ENCODE measurements at regions not wholly inside any gene's neighbourhood (a gene's known extent, or its start where the extent isn't known, plus 50 kb on each side); places are given as distances from the start of the nearest gene placed in this dataset.

DNA sequence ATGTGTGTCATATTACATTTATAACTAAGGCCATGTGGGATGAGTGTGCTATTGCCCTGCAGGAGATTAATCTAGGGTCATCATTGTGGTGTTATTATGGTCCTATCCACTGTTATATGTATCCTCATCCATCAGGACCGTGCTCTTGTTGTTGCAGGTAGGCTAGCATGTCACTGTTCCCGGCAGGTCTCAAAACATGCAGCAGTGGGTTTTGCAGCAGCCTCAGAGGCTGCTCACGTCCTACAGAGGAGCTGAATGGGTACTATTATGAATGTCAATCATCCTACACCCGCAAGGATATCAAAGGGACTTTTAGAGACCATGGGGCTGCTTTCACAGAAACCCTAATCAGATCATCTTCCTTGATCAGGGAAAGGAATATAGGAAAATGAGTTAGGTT is 318.2 kb downstream of the SAMD5 start:
- Histone ChIP-seq H3K9me3 (ENCODE audit: insufficient read depth in 2 of 2, low read depth in 1 of 2, low read length in 1 of 2) (no peaks in the 10 kb centered on the region), H2AK5ac (ENCODE audit: low read depth, low read length) (no peak overlapping the region), H3K4me3 (ENCODE audit: extremely low read depth in 1 of 4, insufficient read depth in 2 of 4, low read depth in 3 of 4, low read length in 4 of 4) (no peak overlapping the region), H3K79me2 (ENCODE audit: control insufficient read depth in 1 of 2, insufficient read depth in 2 of 2, low read length in 2 of 2) (no peaks in the 10 kb centered on the region), H3K23me2 (ENCODE audit: low read depth, low read length) (no peaks in the 10 kb centered on the region), H3K4me2 (ENCODE audit: insufficient read depth in 1 of 2, low read depth in 2 of 2, low read length in 2 of 2) (no peak overlapping the region), H2BK12ac (ENCODE audit: low read depth, low read length) (no peak overlapping the region), H3K27ac (ENCODE audit: low read depth, low read length) (no peak overlapping the region), H4K5ac (ENCODE audit: insufficient read length, low read depth, low read length) (no peak overlapping the region), H3K27me3 (replicated peaks in 1 of 4; ENCODE audit: control insufficient read depth in 3 of 4, extremely low read depth in 1 of 4, insufficient read depth in 3 of 4, low read length in 3 of 4) (no peaks in the 10 kb centered on the region), H3K9ac (replicated peaks in 1 of 4; ENCODE audit: extremely low read depth in 1 of 4, low read depth in 3 of 4, low read length in 3 of 4) (no peak overlapping the region), H2AFZ (ENCODE audit: low read length) (no peak overlapping the region), H3K4me1 (replicated peaks in 1 of 4; ENCODE audit: control insufficient read depth in 3 of 4, insufficient read depth in 4 of 4, low read length in 3 of 4) (no peaks in the 10 kb centered on the region), H3K14ac (ENCODE audit: insufficient read length) (no peak overlapping the region), H3K4ac (replicated peaks; ENCODE audit: insufficient read length, low read depth, low read length) (no peak overlapping the region), H4K91ac (replicated peaks; ENCODE audit: insufficient read length, low read length) (no peak overlapping the region), H2BK15ac (ENCODE audit: low read length) (no peak overlapping the region), H3K79me1 (ENCODE audit: low read depth, low read length) (no peaks in the 10 kb centered on the region), H3K18ac (ENCODE audit: extremely low read depth, low read length) (no peak overlapping the region), H2BK120ac (replicated peaks; ENCODE audit: low read depth, low read length) (no peak overlapping the region), H2BK5ac (ENCODE audit: low read depth, low read length) (no peak overlapping the region), H4K20me1 (replicated peaks in 1 of 2; ENCODE audit: control insufficient read depth in 1 of 2, insufficient read depth in 2 of 2, low read length in 2 of 2) (no peaks in the 10 kb centered on the region), H3K36me3 (ENCODE audit: control insufficient read depth in 2 of 4, insufficient read depth in 4 of 4, low read length in 3 of 4) (no peaks in the 10 kb centered on the region; a peak in 1 of 8 replicates), H4K8ac (ENCODE audit: extremely low read depth, insufficient read depth, low read length) (no peak overlapping the region), H3K56ac (replicated peaks; ENCODE audit: insufficient read length, low read depth, low read length) (no peak overlapping the region), H2BK20ac (ENCODE audit: low read length) (no peak overlapping the region), H3K23ac (ENCODE audit: insufficient read length) (no peak overlapping the region)
- no peak for DNase-seq (ENCODE audit: low read depth in 1 of 2, low spot score in 2 of 2)
- no peak for FAIRE-seq
- ChIA-PET POLR2A (ENCODE audit: partially characterized antibody) (no interaction called here), CTCF (ENCODE audit: partially characterized antibody) (no interaction called here)
- WGBS, 2 experiments (ENCODE audit: extremely low coverage in 1 of 2, insufficient coverage in 1 of 2, insufficient read length in 1 of 2, insufficient replicate concordance in 2 of 2, low coverage in 1 of 2, low lambda C conversion rate in 2 of 2, missing lambda C conversion rate in 1 of 2), result 90% methylated on average over 4 of the region's 4 CpGs; no CpG with 5 or more reads in 1 of the 2 experiments
- no peak for TF ChIP-seq CREB1 (IDR thresholded peaks at IDR 0.05)
- no peak for TF ChIP-seq KDM4A (IDR thresholded peaks at IDR 0.05; ENCODE audit: low read depth, low read length, severe bottlenecking)
- TF ChIP-seq SIN3A (conservative IDR thresholded peaks at IDR 0.05 in 1 of 2, IDR thresholded peaks at IDR 0.05 in 1 of 2; ENCODE audit: low read depth in 1 of 2, low read length in 2 of 2), result no peak
- no peak for TF ChIP-seq POU5F1 (IDR thresholded peaks at IDR 0.05; ENCODE audit: low read depth, low read length)
- TF ChIP-seq ASH2L (IDR thresholded peaks at IDR 0.05; ENCODE audit: low read length), result no peak
- no peak for TF ChIP-seq RNF2 (IDR thresholded peaks at IDR 0.05; ENCODE audit: borderline replicate concordance, low read depth, low read length, missing control alignments, poor library complexity, severe bottlenecking)
- no peak for TF ChIP-seq JUND (IDR thresholded peaks at IDR 0.05; ENCODE audit: low read length)
- no peak for TF ChIP-seq RFX5 (IDR thresholded peaks at IDR 0.05; ENCODE audit: borderline replicate concordance, low read depth, low read length)
- TF ChIP-seq SP1 (IDR thresholded peaks at IDR 0.05; ENCODE audit: low read depth, low read length), result no peak
- TF ChIP-seq CTCF (IDR thresholded peaks at IDR 0.05; ENCODE audit: control extremely low read depth in 1 of 3, insufficient read depth in 1 of 3, low read depth in 1 of 3, low read length in 3 of 3), result no peak
- TF ChIP-seq POLR2AphosphoS5 (IDR thresholded peaks at IDR 0.05; ENCODE audit: low read depth, low read length), result no peak
- no peak for TF ChIP-seq TAF7 (optimal IDR thresholded peaks at IDR 0.05; ENCODE audit: borderline replicate concordance, low read depth, low read length)
- TF ChIP-seq GABPA (IDR thresholded peaks at IDR 0.05; ENCODE audit: borderline replicate concordance, insufficient read depth, low read length), result no peak

All from H1 (cell line).